A673 (cell line): ENCODE measurements at regions not wholly inside any gene's neighbourhood (a gene's known extent, or its start where the extent isn't known, plus 50 kb on each side); places are given as distances from the start of the nearest gene placed in this dataset.

ENCODE experiments used
- CTCF ChIP-seq: fragments of 300-800, 200-600 bp; sonication (generic); conservative IDR thresholded peaks from 2 replicates; pipeline ENCODE4 v1.5.1; 2017; ENCODE audit warnings: low read depth, mild to moderate bottlenecking, antibody characterized with exemption, low read length, moderate library complexity, mixed read lengths
- EZH2 ChIP-seq: fragments of 200-600 bp; sonication (generic); IDR thresholded peaks from 2 replicates; pipeline ENCODE4 v1.6.1; 2017; ENCODE audit warnings: borderline replicate concordance, low read depth, mild to moderate bottlenecking, mixed read lengths, antibody characterized with exemption, low read length; ENCODE audit not compliant: poor library complexity, severe bottlenecking

GRCh38 chr18:37872562-37872961 is 307.0 kb upstream of the CELF4 start:
- no peak for TF ChIP-seq CTCF
- no peak for TF ChIP-seq EZH2
